SK-N-MC (cell line): ENCODE measurements at regions not wholly inside any gene's neighbourhood (a gene's known extent, or its start where the extent isn't known, plus 50 kb on each side); places are given as distances from the start of the nearest gene placed in this dataset.

Source experiments
- EZH2 ChIP-seq: fragments of 200-600 bp; sonication (generic); IDR thresholded peaks from one replicate; pipeline ENCODE4 v1.6.1; 2017; ENCODE audit warnings: antibody characterized with exemption
- POLR2AphosphoS5 ChIP-seq: IDR thresholded peaks from 2 replicates; pipeline ENCODE4 v1.6.1; 2012; ENCODE audit warnings: mild to moderate bottlenecking, low read depth, low read length, borderline replicate concordance

DNA sequence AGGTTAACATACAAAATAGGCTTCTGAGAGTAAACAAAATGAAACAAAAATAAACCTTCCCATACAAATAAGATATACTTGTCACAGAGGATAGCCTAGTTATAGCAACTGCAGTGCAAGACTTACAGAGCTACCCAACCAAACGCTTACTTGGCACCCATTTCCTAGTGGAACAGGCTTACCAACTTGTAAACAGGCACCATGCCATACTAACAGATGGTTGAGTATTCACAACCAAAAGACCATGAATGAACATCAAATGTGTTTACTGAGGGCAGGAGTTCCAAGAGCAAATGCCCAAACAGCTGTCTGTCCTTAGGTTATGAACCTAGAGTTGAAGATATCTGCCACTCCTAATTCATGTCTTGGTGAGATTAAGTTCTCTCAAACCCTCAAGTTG is 2629.2 kb downstream of the PCDH7 start:
- TF ChIP-seq EZH2 (no peak), POLR2AphosphoS5 (no peak)
